Neural crest cell (in vitro differentiated cells): ENCODE measurements at regions not wholly inside any gene's neighbourhood (a gene's known extent, or its start where the extent isn't known, plus 50 kb on each side); places are given as distances from the start of the nearest gene placed in this dataset.
"Not testable (repeated sequence)": the region's sequence is repeated elsewhere in the genome, so short reads cannot be mapped to it uniquely, and the experiment has no call there.

ENCODE experiments used
- DNase-seq: peaks from one replicate; pipeline ENCODE4 v3.0.0; 2021; ENCODE audit warnings: low read depth, mixed read lengths, low spot score
- H3K27ac Mint-ChIP-seq: one replicate; pipeline ENCODE4 v1.8.0; 2021; ENCODE audit warnings: mild to moderate bottlenecking, mixed read lengths; ENCODE audit not compliant: unreplicated experiment
- H3K27me3 Mint-ChIP-seq: 2 replicates; pipeline ENCODE4 v1.8.0; 2021; ENCODE audit warnings: low read depth, mild to moderate bottlenecking, mixed read lengths
- H3K36me3 Mint-ChIP-seq: 2 replicates; pipeline ENCODE4 v1.8.0; 2021; ENCODE audit warnings: low read depth, mild to moderate bottlenecking, mixed read lengths
- H3K4me1 Mint-ChIP-seq: 2 replicates; pipeline ENCODE4 v1.8.0; 2021; ENCODE audit warnings: mixed read lengths
- H3K4me3 Mint-ChIP-seq: one replicate; pipeline ENCODE4 v1.8.0; 2021; ENCODE audit warnings: mild to moderate bottlenecking, mixed read lengths
- H3K9me3 Mint-ChIP-seq: 2 replicates; pipeline ENCODE4 v1.8.0; 2021; ENCODE audit warnings: mixed read lengths
- TF ChIP-seq, protein P1 (sequence below): fragments of 200-600 bp; sonication (generic); conservative IDR thresholded peaks from 2 replicates; pipeline ENCODE4 v1.5.0; 2021; ENCODE audit warnings: antibody characterized with exemption, mild to moderate bottlenecking

DNA sequence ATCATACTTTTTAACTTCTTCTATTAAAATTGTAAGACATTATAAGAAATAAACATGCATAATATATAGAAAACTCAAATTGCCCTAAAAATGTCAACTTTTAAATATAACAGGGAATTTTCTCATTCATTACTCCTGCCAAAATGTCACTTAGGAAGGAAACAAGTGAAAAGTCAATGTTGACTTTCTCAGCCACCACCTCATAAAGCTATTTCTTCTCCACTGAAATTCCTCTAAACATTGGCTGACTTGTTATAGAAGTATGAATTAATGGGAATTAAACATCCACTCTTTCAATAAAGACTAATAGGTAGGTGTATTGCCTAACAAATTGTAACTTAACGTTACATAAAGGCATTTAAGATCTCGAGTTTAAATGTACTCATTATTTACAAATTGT lies 499.7 kb upstream of the SYT4 start:
- DNase-seq, result no peak
- H3K4me1 Mint-ChIP-seq, result peaks cover 29% of the 10 kb centered on the region
- TF ChIP-seq, protein P1, sequence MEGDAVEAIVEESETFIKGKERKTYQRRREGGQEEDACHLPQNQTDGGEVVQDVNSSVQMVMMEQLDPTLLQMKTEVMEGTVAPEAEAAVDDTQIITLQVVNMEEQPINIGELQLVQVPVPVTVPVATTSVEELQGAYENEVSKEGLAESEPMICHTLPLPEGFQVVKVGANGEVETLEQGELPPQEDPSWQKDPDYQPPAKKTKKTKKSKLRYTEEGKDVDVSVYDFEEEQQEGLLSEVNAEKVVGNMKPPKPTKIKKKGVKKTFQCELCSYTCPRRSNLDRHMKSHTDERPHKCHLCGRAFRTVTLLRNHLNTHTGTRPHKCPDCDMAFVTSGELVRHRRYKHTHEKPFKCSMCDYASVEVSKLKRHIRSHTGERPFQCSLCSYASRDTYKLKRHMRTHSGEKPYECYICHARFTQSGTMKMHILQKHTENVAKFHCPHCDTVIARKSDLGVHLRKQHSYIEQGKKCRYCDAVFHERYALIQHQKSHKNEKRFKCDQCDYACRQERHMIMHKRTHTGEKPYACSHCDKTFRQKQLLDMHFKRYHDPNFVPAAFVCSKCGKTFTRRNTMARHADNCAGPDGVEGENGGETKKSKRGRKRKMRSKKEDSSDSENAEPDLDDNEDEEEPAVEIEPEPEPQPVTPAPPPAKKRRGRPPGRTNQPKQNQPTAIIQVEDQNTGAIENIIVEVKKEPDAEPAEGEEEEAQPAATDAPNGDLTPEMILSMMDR, result no peak
- no peak overlapping the region for H3K27ac Mint-ChIP-seq
- no peak overlapping the region for H3K4me3 Mint-ChIP-seq
- no peaks in the 10 kb centered on the region for H3K36me3 Mint-ChIP-seq
- peaks cover 3% of the 10 kb centered on the region for H3K9me3 Mint-ChIP-seq
- H3K27me3 Mint-ChIP-seq, result no peaks in the 10 kb centered on the region

DNA sequence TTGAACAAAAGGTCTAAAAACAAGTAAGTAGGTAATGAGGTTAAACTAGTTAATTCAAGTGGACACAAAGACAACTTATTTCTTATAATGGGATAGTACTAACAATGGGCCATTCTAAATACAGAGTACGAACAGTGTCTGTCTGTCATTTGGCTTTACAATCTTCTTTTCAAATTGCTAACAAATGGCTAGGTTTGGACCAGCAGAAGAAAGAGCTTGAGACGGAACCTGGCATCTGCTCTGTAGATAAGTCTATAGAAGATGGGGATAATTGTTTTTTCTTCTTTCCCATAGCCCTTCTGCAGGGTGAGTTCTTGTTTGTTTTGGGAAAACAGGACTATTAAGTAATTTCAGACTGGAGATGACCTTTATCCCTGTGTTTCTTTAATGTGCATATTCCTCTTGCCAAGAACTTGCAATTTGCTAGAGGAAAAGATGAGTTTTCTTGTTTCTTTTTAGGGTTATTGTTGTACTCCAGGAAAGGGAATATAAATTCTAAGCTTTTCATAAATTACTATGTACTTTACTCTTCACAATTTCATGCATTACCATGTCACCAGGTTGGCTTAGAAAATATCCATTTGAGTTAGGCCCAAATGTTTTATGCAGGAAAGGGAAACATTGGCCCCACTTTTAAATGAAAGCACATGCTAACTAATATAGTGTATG lies 500.5 kb upstream of the SYT4 start:
- peaks cover 29% of the 10 kb centered on the region for H3K4me1 Mint-ChIP-seq
- H3K9me3 Mint-ChIP-seq, result peaks cover 3% of the 10 kb centered on the region
- no peak for DNase-seq
- H3K27ac Mint-ChIP-seq, result no peak overlapping the region
- no peaks in the 10 kb centered on the region for H3K27me3 Mint-ChIP-seq
- H3K36me3 Mint-ChIP-seq, result no peaks in the 10 kb centered on the region
- TF ChIP-seq, protein P1, result no peak
- no peak overlapping the region for H3K4me3 Mint-ChIP-seq

GRCh38 chr18:43780782-43781340 lies 503.6 kb upstream of the SYT4 start:
- H3K27ac Mint-ChIP-seq, result no peak overlapping the region
- H3K27me3 Mint-ChIP-seq, result no peaks in the 10 kb centered on the region

DNA sequence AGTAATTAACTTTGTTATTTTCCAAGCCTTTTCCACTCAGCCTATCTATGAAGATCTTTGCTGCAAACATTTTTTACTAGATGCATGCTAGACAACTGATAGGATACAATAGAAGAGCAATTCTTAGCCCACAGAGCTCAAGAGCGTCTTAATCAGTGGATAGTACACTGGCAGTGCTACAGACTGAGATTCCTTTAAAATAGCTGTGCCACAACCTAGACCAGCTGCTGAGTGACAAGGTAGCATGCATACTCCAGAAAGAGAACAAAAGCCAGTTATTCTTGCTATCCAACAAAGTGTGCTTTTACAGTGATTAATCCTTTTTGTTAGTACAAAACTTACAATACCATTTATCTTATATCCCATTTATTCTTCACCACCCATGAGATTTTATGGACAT lies 507.9 kb upstream of the SYT4 start:
- no peaks in the 10 kb centered on the region for H3K27me3 Mint-ChIP-seq
- no peaks in the 10 kb centered on the region for H3K36me3 Mint-ChIP-seq
- no peak overlapping the region for H3K4me3 Mint-ChIP-seq
- DNase-seq, result no peak
- TF ChIP-seq, protein P1, result no peak
- H3K9me3 Mint-ChIP-seq, result no peaks in the 10 kb centered on the region
- no peaks in the 10 kb centered on the region for H3K4me1 Mint-ChIP-seq
- H3K27ac Mint-ChIP-seq, result no peak overlapping the region

More at GRCh38 chr18:43780782-43781340, 503.6 kb upstream of the SYT4 start:
- Mint-ChIP-seq H3K4me3 (no peak overlapping the region), H3K9me3 (peaks cover 3% of the 10 kb centered on the region), H3K4me1 (peaks cover 17% of the 10 kb centered on the region), H3K36me3 (no peaks in the 10 kb centered on the region)
- TF ChIP-seq, protein P1, result no peak
- DNase-seq, result no peak

DNA sequence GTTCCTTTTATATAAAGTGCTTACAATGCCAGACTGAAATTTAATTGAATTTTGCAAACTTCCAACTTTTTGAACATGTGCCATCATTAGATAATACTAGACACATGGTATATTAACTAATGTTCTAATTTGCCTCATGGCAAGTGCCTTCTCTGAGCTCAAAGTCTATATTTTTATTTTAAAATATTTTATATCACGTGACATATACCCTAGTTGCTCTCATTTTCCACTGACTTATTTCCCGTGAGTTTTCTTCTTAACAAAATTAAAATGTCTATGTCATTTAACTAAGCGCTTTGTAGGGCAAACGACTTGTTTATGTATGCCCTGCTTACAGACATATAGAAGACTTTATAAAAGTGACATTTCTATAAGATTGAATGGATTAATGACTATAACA lies 509.6 kb upstream of the SYT4 start:
- no peaks in the 10 kb centered on the region for H3K36me3 Mint-ChIP-seq
- H3K27ac Mint-ChIP-seq, result no peak overlapping the region
- H3K4me3 Mint-ChIP-seq, result no peak overlapping the region
- no peak for DNase-seq
- H3K9me3 Mint-ChIP-seq, result no peaks in the 10 kb centered on the region
- H3K27me3 Mint-ChIP-seq, result no peaks in the 10 kb centered on the region
- no peaks in the 10 kb centered on the region for H3K4me1 Mint-ChIP-seq
- TF ChIP-seq, protein P1, result no peak

- not testable (repeated sequence) for H3K27ac Mint-ChIP-seq
Measured at GRCh38 chr18:43787721-43788120, 510.4 kb upstream of the SYT4 start.

More at GRCh38 chr18:43787721-43788120, 510.4 kb upstream of the SYT4 start:
- H3K4me3 Mint-ChIP-seq, H3K36me3 Mint-ChIP-seq, H3K27me3 Mint-ChIP-seq, DNase-seq, H3K9me3 Mint-ChIP-seq, H3K4me1 Mint-ChIP-seq: not testable (repeated sequence)
